Tibial nerve (tissue), 4 donors: ENCODE measurements at regions not wholly inside any gene's neighbourhood (a gene's known extent, or its start where the extent isn't known, plus 50 kb on each side); places are given as distances from the start of the nearest gene placed in this dataset.
A peak's percentile ranks its signal among the peaks of the same experiment; 100 is the strongest.

Experiments
- DNase-seq, 2 donors: peaks; one replicate each; pipeline ENCODE4 v3.0.0-alpha.2; 2019; ENCODE audit warnings: low spot score in 2 of 2
- H3K27ac ChIP-seq, 4 donors: fragments of 200-600 bp; sonication (generic) in 3 of 4; one replicate each; pipeline ENCODE4 v1.5.1; 2017 to 2019; ENCODE audit warnings: mild to moderate bottlenecking in 1 of 4
- H3K27me3 ChIP-seq, 2 donors: fragments of 200-600 bp; sonication (generic) in 1 of 2; one replicate each; pipeline versions ENCODE4 v1.5.1 to v1.6.0; 2017 to 2019
- H3K36me3 ChIP-seq, 3 donors: fragments of 200-600 bp; sonication (generic); one replicate each; pipeline ENCODE4 v1.5.1; 2018 to 2019
- H3K4me1 ChIP-seq, 4 donors: fragments of 200-600 bp; sonication (generic) in 3 of 4; one replicate each; pipeline ENCODE4 v1.5.1; 2017 to 2019
- H3K4me3 ChIP-seq, 4 donors: fragments of 200-600 bp; sonication (generic) in 3 of 4; one replicate each; pipeline ENCODE4 v1.5.1; 2017 to 2019; ENCODE audit warnings: mild to moderate bottlenecking in 1 of 4, moderate library complexity in 1 of 4
- H3K9me3 ChIP-seq, 4 donors: fragments of 200-600 bp; sonication (generic) in 3 of 4; one replicate each; pipeline ENCODE4 v1.5.1; 2017 to 2019
- CTCF ChIP-seq, 5 experiments: fragments of 200-600 bp in 3 of 5; fragments of 450-650 bp in 2 of 5; sonication (generic) in 3 of 5; IDR thresholded peaks; one replicate each; pipeline ENCODE4 v1.5.1; 2016 to 2019; ENCODE audit warnings: antibody characterized with exemption in 5 of 5, mild to moderate bottlenecking in 3 of 5, moderate library complexity in 2 of 5
- EP300 ChIP-seq, 2 donors: sonication (generic); formaldehyde crosslinking; IDR thresholded peaks; one replicate each; pipeline ENCODE4 v1.6.1; 2017; ENCODE audit warnings: antibody characterized with exemption in 2 of 2, mild to moderate bottlenecking in 1 of 2
- POLR2A ChIP-seq, 2 donors: fragments of 450-650 bp; IDR thresholded peaks; one replicate each; pipeline ENCODE4 v1.6.1; 2017; ENCODE audit warnings: antibody characterized with exemption in 2 of 2, mild to moderate bottlenecking in 2 of 2, moderate library complexity in 2 of 2
- WGBS, 2 donors: methylation state at CpG; one replicate each; pipeline ENCODE4 v1.1.5; 2018; 5-methylcytosine and 5-hydroxymethylcytosine counted together

DNA sequence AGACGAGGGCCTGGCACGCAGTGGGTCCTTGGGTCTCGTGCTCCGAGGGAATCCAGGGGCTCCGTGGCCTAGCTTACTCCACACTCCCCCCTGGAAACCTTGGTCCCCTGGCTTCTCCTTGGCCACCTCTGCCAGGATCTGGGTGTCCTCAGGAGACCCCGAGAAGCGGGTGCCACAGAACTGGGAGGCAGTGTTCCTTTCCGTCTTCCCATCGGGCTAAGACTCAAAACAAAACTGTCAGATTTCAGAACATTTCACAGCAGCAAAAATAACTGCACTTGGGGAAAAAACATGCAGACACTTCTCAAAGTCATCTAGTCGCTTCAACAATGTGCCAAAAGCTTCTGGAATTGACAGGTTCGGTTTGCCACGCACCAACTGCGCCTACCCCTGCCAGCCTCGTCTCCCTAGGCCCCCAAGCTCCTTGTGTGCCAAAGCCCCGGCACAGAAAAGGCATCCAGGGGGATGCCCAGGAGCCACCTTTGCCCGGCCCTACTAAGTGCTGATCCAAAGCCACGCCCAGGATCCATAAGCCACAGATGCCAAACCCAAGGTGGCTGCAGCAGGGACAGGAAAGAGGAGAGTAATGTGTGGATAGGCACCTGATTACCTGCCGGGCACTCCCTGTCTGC lies 58.4 kb upstream of the DIO3 start:
- 88 to 93% methylated on average over 18 of the region's 18 CpGs for WGBS, 2 donors
- no peak overlapping the region for H3K4me3 ChIP-seq
- peaks cover 0 to 19% (median 0%) of the 10 kb centered on the region in 4 donors for H3K9me3 ChIP-seq
- H3K36me3 ChIP-seq: no peaks in the 10 kb centered on the region
- TF ChIP-seq POLR2A (IDR thresholded peaks at IDR 0.05): no peak
- no peak for TF ChIP-seq CTCF (IDR thresholded peaks at IDR 0.05)
- no peak for TF ChIP-seq EP300 (IDR thresholded peaks at IDR 0.05)
- no peaks in the 10 kb centered on the region for H3K27me3 ChIP-seq
- H3K4me1 ChIP-seq: peaks cover 0 to 4% (median 0%) of the 10 kb centered on the region in 4 donors
- DNase-seq: peak in 1 of 2 donors; percentile 2
- H3K27ac ChIP-seq: no peak overlapping the region

- Histone ChIP-seq H3K4me1 (no peaks in the 10 kb centered on the region), H3K9me3 (peaks cover 0 to 19% (median 0%) of the 10 kb centered on the region in 4 donors), H3K27me3 (no peaks in the 10 kb centered on the region), H3K4me3 (no peak overlapping the region), H3K27ac (no peak overlapping the region), H3K36me3 (no peaks in the 10 kb centered on the region)
- TF ChIP-seq CTCF (IDR thresholded peaks at IDR 0.05): no peak
- no peak for TF ChIP-seq EP300 (IDR thresholded peaks at IDR 0.05)
- no peak for TF ChIP-seq POLR2A (IDR thresholded peaks at IDR 0.05)
- DNase-seq: peak in 1 of 2 donors; percentile 10
- 96 to 97% methylated on average over 14 of the region's 14 CpGs for WGBS, 2 donors
Observed at GRCh38 chr14:101503431-101504095, 57.7 kb upstream of the DIO3 start.

DNA sequence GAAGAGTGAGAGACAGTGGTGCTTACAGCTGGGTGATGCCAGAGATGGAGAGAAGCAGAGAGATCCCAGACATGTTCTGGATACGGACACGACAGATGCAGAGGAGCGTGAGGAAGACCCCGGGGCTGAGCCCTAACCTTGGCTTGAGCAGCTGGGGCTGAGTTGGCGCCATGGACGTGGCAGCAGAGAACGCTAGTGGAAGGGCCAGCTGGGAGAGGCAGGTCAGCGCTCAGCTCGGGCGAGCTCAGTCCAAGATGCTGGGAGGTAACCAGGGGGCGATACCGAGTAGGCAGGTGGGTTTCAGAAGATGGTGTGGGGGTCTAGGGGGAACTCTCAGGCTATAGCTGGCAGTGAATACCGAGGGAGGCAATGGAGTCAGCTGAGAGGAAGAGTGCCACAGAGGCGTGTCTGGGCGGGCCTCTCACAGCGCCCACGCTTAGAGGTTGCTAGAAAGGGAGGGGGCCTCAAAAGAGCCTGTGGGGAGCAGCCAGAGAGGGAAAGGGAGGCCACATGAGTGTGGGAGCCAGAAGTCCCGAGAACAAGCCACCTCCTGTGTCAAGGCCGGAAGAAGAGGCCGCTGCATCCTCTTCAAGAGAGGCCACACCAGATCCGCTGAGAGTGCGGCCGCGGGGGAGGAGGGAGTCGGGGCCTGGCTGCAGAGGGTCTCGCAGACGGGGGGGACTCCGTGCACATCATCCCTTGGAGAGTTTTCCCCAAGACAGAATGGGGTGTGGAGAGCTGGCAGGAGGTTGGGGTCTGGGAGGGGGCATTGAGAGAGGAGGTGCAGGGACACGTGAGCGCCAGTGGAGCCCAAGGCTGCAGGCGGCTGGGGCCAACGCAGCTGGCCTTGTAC lies 57.0 kb upstream of the DIO3 start:
- WGBS, 2 donors: 88% methylated on average over 31 of the region's 32 CpGs
- H3K9me3 ChIP-seq: peaks cover 0 to 19% (median 0%) of the 10 kb centered on the region in 4 donors

GRCh38 chr14:101505236-101505970 lies 55.9 kb upstream of the DIO3 start:
- Histone ChIP-seq H3K27ac (no peak overlapping the region), H3K9me3 (peaks cover 0 to 19% (median 0%) of the 10 kb centered on the region in 4 donors), H3K4me1 (no peaks in the 10 kb centered on the region), H3K4me3 (no peak overlapping the region), H3K36me3 (no peaks in the 10 kb centered on the region), H3K27me3 (no peaks in the 10 kb centered on the region)
- 76 to 79% methylated on average over 17 to 20 of the region's 20 CpGs for WGBS, 2 donors
- DNase-seq: peak in 1 of 2 donors; percentile 5
- TF ChIP-seq CTCF (IDR thresholded peaks at IDR 0.05): no peak
- TF ChIP-seq POLR2A (IDR thresholded peaks at IDR 0.05): no peak

More for the DNA sequence above, 57.0 kb upstream of the DIO3 start:
- Histone ChIP-seq H3K36me3 (no peaks in the 10 kb centered on the region), H3K4me1 (no peaks in the 10 kb centered on the region), H3K27me3 (no peaks in the 10 kb centered on the region), H3K4me3 (no peak overlapping the region), H3K27ac (no peak overlapping the region)
- peak in 1 of 2 donors; percentile 4 for DNase-seq
- TF ChIP-seq POLR2A (IDR thresholded peaks at IDR 0.05): no peak
- TF ChIP-seq CTCF (IDR thresholded peaks at IDR 0.05): no peak
- TF ChIP-seq EP300 (IDR thresholded peaks at IDR 0.05): no peak
